Ammon's horn (tissue), 1 donor: ENCODE measurements at regions not wholly inside any gene's neighbourhood (a gene's known extent, or its start where the extent isn't known, plus 50 kb on each side); places are given as distances from the start of the nearest gene placed in this dataset.

Experiments
- DNase-seq: peaks from one replicate; pipeline ENCODE4 v3.0.0-alpha.2; 2016; ENCODE audit warnings: low spot score

GRCh38 chr3:143207338-143207961, 87.9 kb downstream of the CHST2 start:
- DNase-seq, result no peak

- no peak for DNase-seq
These were observed 89.6 kb downstream of the CHST2 start for GRCh38 chr3:143208976-143209714.

- DNase-seq, result no peak
These were observed 90.1 kb downstream of the CHST2 start for GRCh38 chr3:143209715-143210059.

- no peak for DNase-seq
These were observed 90.6 kb downstream of the CHST2 start for GRCh38 chr3:143210141-143210540.

GRCh38 chr3:143215059-143215458, 95.5 kb downstream of the CHST2 start:
- DNase-seq, result no peak
